Muscle layer of colon (tissue), 2 donors: ENCODE measurements at regions not wholly inside any gene's neighbourhood (a gene's known extent, or its start where the extent isn't known, plus 50 kb on each side); places are given as distances from the start of the nearest gene placed in this dataset.

Experiments used
- H3K27ac ChIP-seq: one replicate; pipeline ENCODE4 v1.7.0; 2013; ENCODE audit warnings: low read depth, mild to moderate bottlenecking, low read length, moderate library complexity
- H3K27me3 ChIP-seq, 2 donors: one replicate each; pipeline ENCODE4 v1.7.0; 2013; ENCODE audit warnings: low read length in 2 of 2, mild to moderate bottlenecking in 2 of 2; ENCODE audit not compliant: insufficient read depth in 2 of 2, control insufficient read depth in 1 of 2
- H3K36me3 ChIP-seq: one replicate; pipeline ENCODE4 v1.7.0; 2013; ENCODE audit warnings: mild to moderate bottlenecking, low read length; ENCODE audit not compliant: insufficient read depth
- H3K4me1 ChIP-seq: one replicate; pipeline ENCODE4 v1.7.0; 2013; ENCODE audit warnings: mild to moderate bottlenecking, low read length; ENCODE audit not compliant: insufficient read depth
- H3K4me3 ChIP-seq, 2 donors: one replicate each; pipeline ENCODE4 v1.7.0; 2013; ENCODE audit warnings: low read length in 2 of 2, low read depth in 1 of 2, mild to moderate bottlenecking in 1 of 2, moderate library complexity in 1 of 2
- H3K9ac ChIP-seq: one replicate; pipeline ENCODE4 v1.7.0; 2013; ENCODE audit warnings: low read length
- H3K9me3 ChIP-seq: one replicate; pipeline ENCODE4 v1.7.0; 2013; ENCODE audit warnings: mild to moderate bottlenecking, low read length
- donor health status: abdominal sarcoma.
- donor health status: Adenocarcinoma of cecum.

- H3K9ac ChIP-seq: no peak overlapping the region
- no peaks in the 10 kb centered on the region for H3K9me3 ChIP-seq
- no peak overlapping the region for H3K27ac ChIP-seq
- no peaks in the 10 kb centered on the region for H3K36me3 ChIP-seq
- no peaks in the 10 kb centered on the region for H3K4me1 ChIP-seq
- no peak overlapping the region for H3K4me3 ChIP-seq
- H3K27me3 ChIP-seq: no peaks in the 10 kb centered on the region
Measured at GRCh38 chr3:146969356-146969755, 364.2 kb upstream of the PLSCR5 start.

GRCh38 chr3:146968204-146968651 is 363.1 kb upstream of the PLSCR5 start:
- H3K4me3 ChIP-seq: no peak overlapping the region
- H3K4me1 ChIP-seq: no peaks in the 10 kb centered on the region
- H3K9me3 ChIP-seq: no peaks in the 10 kb centered on the region
- no peaks in the 10 kb centered on the region for H3K36me3 ChIP-seq
- H3K9ac ChIP-seq: no peak overlapping the region
- no peaks in the 10 kb centered on the region for H3K27me3 ChIP-seq
- H3K27ac ChIP-seq: no peak overlapping the region

GRCh38 chr3:146967783-146968182 is 362.6 kb upstream of the PLSCR5 start:
- H3K36me3 ChIP-seq: no peaks in the 10 kb centered on the region
- H3K9ac ChIP-seq: no peak overlapping the region
- no peaks in the 10 kb centered on the region for H3K4me1 ChIP-seq
- H3K9me3 ChIP-seq: no peaks in the 10 kb centered on the region
- H3K27me3 ChIP-seq: no peaks in the 10 kb centered on the region
- no peak overlapping the region for H3K27ac ChIP-seq
- no peak overlapping the region for H3K4me3 ChIP-seq

- H3K36me3 ChIP-seq: no peaks in the 10 kb centered on the region
- H3K27ac ChIP-seq: no peak overlapping the region
- H3K27me3 ChIP-seq: no peaks in the 10 kb centered on the region
- H3K4me1 ChIP-seq: no peaks in the 10 kb centered on the region
- H3K9me3 ChIP-seq: no peaks in the 10 kb centered on the region
- no peak overlapping the region for H3K4me3 ChIP-seq
- no peak overlapping the region for H3K9ac ChIP-seq
Measured at GRCh38 chr3:146966124-146966523, 361.0 kb upstream of the PLSCR5 start.

GRCh38 chr3:146953511-146953981 is 348.4 kb upstream of the PLSCR5 start:
- Histone ChIP-seq H3K36me3 (no peaks in the 10 kb centered on the region), H3K27me3 (no peaks in the 10 kb centered on the region), H3K4me3 (no peak overlapping the region), H3K4me1 (no peaks in the 10 kb centered on the region), H3K27ac (no peak overlapping the region), H3K9me3 (no peaks in the 10 kb centered on the region), H3K9ac (no peak overlapping the region)

- Histone ChIP-seq H3K36me3 (no peaks in the 10 kb centered on the region), H3K27me3 (no peaks in the 10 kb centered on the region), H3K9me3 (no peaks in the 10 kb centered on the region), H3K27ac (no peak overlapping the region), H3K4me3 (no peak overlapping the region), H3K4me1 (no peaks in the 10 kb centered on the region), H3K9ac (no peak overlapping the region)
Measured at GRCh38 chr3:146948985-146949384, 343.8 kb upstream of the PLSCR5 start.

- H3K27ac ChIP-seq: no peak overlapping the region
- H3K36me3 ChIP-seq: no peaks in the 10 kb centered on the region
- H3K4me3 ChIP-seq: no peak overlapping the region
- no peaks in the 10 kb centered on the region for H3K9me3 ChIP-seq
- H3K27me3 ChIP-seq: no peaks in the 10 kb centered on the region
- H3K4me1 ChIP-seq: no peaks in the 10 kb centered on the region
- H3K9ac ChIP-seq: no peak overlapping the region
Measured at GRCh38 chr3:146948186-146948585, 343.0 kb upstream of the PLSCR5 start.

- Histone ChIP-seq H3K9me3 (no peaks in the 10 kb centered on the region), H3K36me3 (no peaks in the 10 kb centered on the region), H3K27me3 (no peaks in the 10 kb centered on the region)
Measured at GRCh38 chr3:146929696-146930095, 324.6 kb upstream of the PLSCR5 start.

GRCh38 chr3:146928421-146929059 is 323.4 kb upstream of the PLSCR5 start:
- no peaks in the 10 kb centered on the region for H3K36me3 ChIP-seq
- no peak overlapping the region for H3K27ac ChIP-seq
- no peak overlapping the region for H3K9ac ChIP-seq
- H3K4me3 ChIP-seq: no peak overlapping the region
- no peaks in the 10 kb centered on the region for H3K4me1 ChIP-seq
- no peaks in the 10 kb centered on the region for H3K27me3 ChIP-seq
- H3K9me3 ChIP-seq: no peaks in the 10 kb centered on the region

More at GRCh38 chr3:146929696-146930095, 324.6 kb upstream of the PLSCR5 start:
- no peak overlapping the region for H3K9ac ChIP-seq
- no peaks in the 10 kb centered on the region for H3K4me1 ChIP-seq
- no peak overlapping the region for H3K4me3 ChIP-seq
- H3K27ac ChIP-seq: no peak overlapping the region

GRCh38 chr3:146921693-146922092 is 316.5 kb upstream of the PLSCR5 start:
- H3K9ac ChIP-seq: no peak overlapping the region
- no peaks in the 10 kb centered on the region for H3K4me1 ChIP-seq
- no peak overlapping the region for H3K27ac ChIP-seq
- no peaks in the 10 kb centered on the region for H3K9me3 ChIP-seq
- no peaks in the 10 kb centered on the region for H3K27me3 ChIP-seq
- H3K36me3 ChIP-seq: no peaks in the 10 kb centered on the region
- no peak overlapping the region for H3K4me3 ChIP-seq

- Histone ChIP-seq H3K36me3 (no peaks in the 10 kb centered on the region), H3K4me1 (peaks cover 11% of the 10 kb centered on the region), H3K9ac (no peak overlapping the region), H3K27ac (no peak overlapping the region), H3K27me3 (no peaks in the 10 kb centered on the region), H3K4me3 (no peak overlapping the region), H3K9me3 (no peaks in the 10 kb centered on the region)
Measured at GRCh38 chr3:146914409-146914808, 309.3 kb upstream of the PLSCR5 start.
